Esophagus muscularis mucosa (tissue), 4 donors: ENCODE measurements at regions not wholly inside any gene's neighbourhood (a gene's known extent, or its start where the extent isn't known, plus 50 kb on each side); places are given as distances from the start of the nearest gene placed in this dataset.
"Not testable (repeated sequence)": the region's sequence is repeated elsewhere in the genome, so short reads cannot be mapped to it uniquely, and the experiment has no call there.

ENCODE experiments used
- DNase-seq: peaks from one replicate; pipeline ENCODE4 v3.0.0-alpha.2; 2017; ENCODE audit errors: extremely low spot score
- H3K27ac ChIP-seq, 4 donors: fragments of 200-600 bp; sonication (generic); replicated peaks in 1 of 4; 1 replicate in 3 of 4; 2 replicates in 1 of 4; pipeline ENCODE4 v1.5.1; 2016 to 2019; ENCODE audit warnings: mild to moderate bottlenecking in 1 of 4
- H3K27me3 ChIP-seq, 4 donors: fragments of 200-600 bp; sonication (generic); one replicate each; pipeline versions ENCODE4 v1.5.1 to v1.6.0; 2016 to 2019
- H3K36me3 ChIP-seq, 4 donors: fragments of 200-600 bp; sonication (generic); one replicate each; pipeline ENCODE4 v1.5.1; 2016 to 2019
- H3K4me1 ChIP-seq, 4 donors: fragments of 200-600 bp; sonication (generic); one replicate each; pipeline ENCODE4 v1.5.1; 2016 to 2019
- H3K4me3 ChIP-seq, 4 donors: fragments of 200-600 bp; sonication (generic); 1 replicate in 2 of 4; 2 replicates in 2 of 4; pipeline ENCODE4 v1.5.1; 2016 to 2019; ENCODE audit warnings: mild to moderate bottlenecking in 4 of 4, moderate library complexity in 1 of 4
- H3K9me3 ChIP-seq, 4 donors: fragments of 200-600 bp; sonication (generic); 1 replicate in 3 of 4; 2 replicates in 1 of 4; pipeline ENCODE4 v1.5.1; 2016 to 2019
- EP300 ChIP-seq: sonication (generic); formaldehyde crosslinking; IDR thresholded peaks from one replicate; pipeline ENCODE4 v1.6.1; 2017; ENCODE audit warnings: antibody characterized with exemption
- POLR2A ChIP-seq: fragments of 450-650 bp; IDR thresholded peaks from one replicate; pipeline ENCODE4 v1.6.1; 2017; ENCODE audit warnings: antibody characterized with exemption, moderate library complexity, mild to moderate bottlenecking, low read depth
- POLR2AphosphoS5 ChIP-seq, 2 donors: sonication (generic); formaldehyde crosslinking; IDR thresholded peaks; one replicate each; pipeline ENCODE4 v1.6.1; 2017; ENCODE audit warnings: antibody characterized with exemption in 2 of 2
- WGBS: methylation state at CpG from one replicate; pipeline ENCODE4 v1.1.5; 2018; 5-methylcytosine and 5-hydroxymethylcytosine counted together
- intact Hi-C: fragments of 100-400 bp; cut with DNase I; formaldehyde crosslinking; loops from one replicate; pipeline ENCODE4 v1.15.1; 2023
- TF ChIP-seq, protein P1 (sequence below), 3 experiments: fragments of 200-600 bp in 2 of 3; fragments of 450-650 bp in 1 of 3; sonication (generic) in 2 of 3; IDR thresholded peaks; one replicate each; pipeline ENCODE4 v1.5.1; 2017 to 2019; ENCODE audit warnings: antibody characterized with exemption in 3 of 3, mild to moderate bottlenecking in 2 of 3, moderate library complexity in 1 of 3

DNA sequence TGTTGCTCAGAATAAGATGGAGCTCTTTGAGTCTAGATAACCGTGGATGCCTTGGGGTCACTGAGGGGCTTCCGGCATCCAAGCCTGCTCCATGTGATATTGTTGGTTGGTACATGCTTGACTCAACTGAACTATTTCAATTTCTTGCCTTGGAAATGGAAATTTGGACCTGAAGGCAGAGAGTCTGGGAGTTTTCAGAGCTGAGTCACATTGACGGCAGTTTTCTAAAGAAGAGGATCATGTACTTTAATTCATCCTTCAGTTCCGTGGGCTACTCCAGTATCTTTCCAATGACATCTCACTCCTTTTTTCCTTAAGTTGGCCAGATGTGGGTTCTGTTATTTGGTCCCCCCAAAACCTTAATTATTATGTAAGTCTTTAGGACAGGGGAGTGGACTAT, 100.5 kb downstream of the MFAP3L start:
- H3K4me3 ChIP-seq, result no peak overlapping the region
- 88% methylated on average over 4 of the region's 4 CpGs for WGBS
- TF ChIP-seq POLR2AphosphoS5 (IDR thresholded peaks at IDR 0.05) (no peak), EP300 (no peak), POLR2A (no peak)
- TF ChIP-seq, protein P1, sequence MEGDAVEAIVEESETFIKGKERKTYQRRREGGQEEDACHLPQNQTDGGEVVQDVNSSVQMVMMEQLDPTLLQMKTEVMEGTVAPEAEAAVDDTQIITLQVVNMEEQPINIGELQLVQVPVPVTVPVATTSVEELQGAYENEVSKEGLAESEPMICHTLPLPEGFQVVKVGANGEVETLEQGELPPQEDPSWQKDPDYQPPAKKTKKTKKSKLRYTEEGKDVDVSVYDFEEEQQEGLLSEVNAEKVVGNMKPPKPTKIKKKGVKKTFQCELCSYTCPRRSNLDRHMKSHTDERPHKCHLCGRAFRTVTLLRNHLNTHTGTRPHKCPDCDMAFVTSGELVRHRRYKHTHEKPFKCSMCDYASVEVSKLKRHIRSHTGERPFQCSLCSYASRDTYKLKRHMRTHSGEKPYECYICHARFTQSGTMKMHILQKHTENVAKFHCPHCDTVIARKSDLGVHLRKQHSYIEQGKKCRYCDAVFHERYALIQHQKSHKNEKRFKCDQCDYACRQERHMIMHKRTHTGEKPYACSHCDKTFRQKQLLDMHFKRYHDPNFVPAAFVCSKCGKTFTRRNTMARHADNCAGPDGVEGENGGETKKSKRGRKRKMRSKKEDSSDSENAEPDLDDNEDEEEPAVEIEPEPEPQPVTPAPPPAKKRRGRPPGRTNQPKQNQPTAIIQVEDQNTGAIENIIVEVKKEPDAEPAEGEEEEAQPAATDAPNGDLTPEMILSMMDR (IDR thresholded peaks at IDR 0.05), result no peak
- no peak for DNase-seq
- no peaks in the 10 kb centered on the region for H3K36me3 ChIP-seq
- no peaks in the 10 kb centered on the region for H3K9me3 ChIP-seq
- H3K27me3 ChIP-seq, result no peaks in the 10 kb centered on the region
- H3K4me1 ChIP-seq, result no peaks in the 10 kb centered on the region
- H3K27ac ChIP-seq, result no peak overlapping the region
- intact Hi-C loops, result no loop called here

DNA sequence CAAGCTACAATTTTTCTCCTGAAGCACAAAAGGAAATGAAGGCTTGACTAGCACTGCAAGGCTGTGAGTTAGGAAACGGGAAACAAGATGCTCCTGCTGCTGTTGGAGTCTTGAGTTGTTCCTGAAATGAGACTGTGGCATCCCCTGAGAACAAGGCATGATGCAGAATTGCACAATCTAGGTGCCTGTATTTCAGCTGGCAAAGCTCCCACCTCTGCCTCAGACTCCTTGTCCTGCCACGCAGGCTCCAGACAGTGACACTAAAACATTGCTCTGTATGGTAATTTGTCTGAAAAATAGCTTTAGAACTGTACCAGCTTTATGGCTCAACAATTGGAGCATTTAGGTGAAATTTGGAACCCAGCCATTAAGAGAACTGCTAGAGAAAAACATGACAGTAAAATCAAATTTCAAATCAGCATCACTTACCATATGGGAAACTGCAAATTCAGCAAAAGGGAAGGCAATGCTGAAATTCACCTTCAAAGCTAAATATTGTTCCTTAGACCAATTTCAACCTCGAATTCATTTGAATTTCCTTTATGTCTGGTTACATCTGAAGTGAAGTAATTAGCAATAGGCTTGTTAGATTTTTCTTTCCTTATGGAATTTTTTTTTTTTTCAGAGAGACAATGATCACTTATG, 103.4 kb downstream of the MFAP3L start:
- no peak overlapping the region for H3K27ac ChIP-seq
- no peaks in the 10 kb centered on the region for H3K27me3 ChIP-seq
- no peak for DNase-seq
- H3K4me3 ChIP-seq, result no peak overlapping the region
- 65% methylated on average over 3 of the region's 3 CpGs for WGBS
- H3K4me1 ChIP-seq, result no peaks in the 10 kb centered on the region
- peaks cover 0 to under 1% (median 0%) of the 10 kb centered on the region in 4 donors for H3K9me3 ChIP-seq
- intact Hi-C loops, result no loop called here
- H3K36me3 ChIP-seq, result no peaks in the 10 kb centered on the region
- TF ChIP-seq POLR2A (no peak), EP300 (no peak), POLR2AphosphoS5 (IDR thresholded peaks at IDR 0.05) (no peak)
- TF ChIP-seq, protein P1 (IDR thresholded peaks at IDR 0.05), result no peak

DNA sequence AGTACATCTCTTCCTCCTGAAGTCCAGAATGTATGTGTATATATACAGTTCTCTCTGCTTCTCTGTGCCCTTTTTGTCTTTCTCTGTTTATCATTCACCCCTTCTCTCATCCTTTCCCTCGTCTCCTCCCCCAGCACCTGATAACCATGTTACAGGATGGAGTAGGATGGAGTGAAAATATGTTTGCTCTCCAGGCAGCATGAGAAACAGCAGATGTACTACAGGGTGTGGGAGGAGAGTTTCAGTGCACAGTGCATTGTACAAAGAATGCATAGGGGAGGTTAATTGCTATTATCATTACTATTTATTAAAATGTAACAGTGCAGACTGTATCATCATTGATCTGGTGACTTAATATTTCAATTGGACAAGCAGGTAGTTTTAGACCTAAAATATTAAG, 104.5 kb downstream of the MFAP3L start:
- TF ChIP-seq POLR2A, result no peak
- no peak for TF ChIP-seq EP300
- TF ChIP-seq, protein P1 (IDR thresholded peaks at IDR 0.05), result no peak
- TF ChIP-seq POLR2AphosphoS5 (IDR thresholded peaks at IDR 0.05), result no peak
- Histone ChIP-seq H3K4me3 (no peak overlapping the region), H3K4me1 (no peaks in the 10 kb centered on the region), H3K36me3 (no peaks in the 10 kb centered on the region), H3K27ac (no peak overlapping the region), H3K9me3 (peaks cover 0 to 11% (median 7%) of the 10 kb centered on the region in 4 donors), H3K27me3 (no peaks in the 10 kb centered on the region)
- WGBS, result 32% methylated on average over 1 of the region's 1 CpG
- intact Hi-C loops, result no loop called here
- DNase-seq, result no peak

DNA sequence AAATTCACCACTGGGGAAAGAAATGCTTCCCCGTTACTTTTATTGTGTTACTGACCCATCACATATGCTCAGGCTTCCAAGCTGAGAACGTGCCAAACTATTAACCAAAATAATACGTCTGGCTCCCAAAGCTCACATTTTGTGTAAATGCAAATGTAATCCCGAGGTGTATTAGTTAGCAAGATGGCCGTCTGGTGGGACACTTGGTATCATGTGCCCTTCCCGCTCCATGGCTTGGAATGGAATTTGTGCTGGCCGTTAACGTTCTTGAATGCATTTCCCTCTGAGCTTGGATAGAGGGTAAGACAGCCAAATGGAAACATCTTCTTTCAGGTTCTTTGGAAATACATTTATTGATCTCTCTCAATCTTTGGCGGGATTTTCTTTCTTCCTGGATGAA, 105.0 kb downstream of the MFAP3L start:
- H3K4me3 ChIP-seq, result no peak overlapping the region
- no peaks in the 10 kb centered on the region for H3K36me3 ChIP-seq
- intact Hi-C loops, result no loop called here
- no peak overlapping the region for H3K27ac ChIP-seq
- peaks cover 0 to 13% (median 9%) of the 10 kb centered on the region in 4 donors for H3K9me3 ChIP-seq
- TF ChIP-seq EP300 (no peak), POLR2AphosphoS5 (IDR thresholded peaks at IDR 0.05) (no peak), POLR2A (no peak)
- TF ChIP-seq, protein P1 (IDR thresholded peaks at IDR 0.05), result no peak
- H3K4me1 ChIP-seq, result no peaks in the 10 kb centered on the region
- H3K27me3 ChIP-seq, result no peaks in the 10 kb centered on the region
- DNase-seq, result no peak
- WGBS, result 73% methylated on average over 9 of the region's 9 CpGs

DNA sequence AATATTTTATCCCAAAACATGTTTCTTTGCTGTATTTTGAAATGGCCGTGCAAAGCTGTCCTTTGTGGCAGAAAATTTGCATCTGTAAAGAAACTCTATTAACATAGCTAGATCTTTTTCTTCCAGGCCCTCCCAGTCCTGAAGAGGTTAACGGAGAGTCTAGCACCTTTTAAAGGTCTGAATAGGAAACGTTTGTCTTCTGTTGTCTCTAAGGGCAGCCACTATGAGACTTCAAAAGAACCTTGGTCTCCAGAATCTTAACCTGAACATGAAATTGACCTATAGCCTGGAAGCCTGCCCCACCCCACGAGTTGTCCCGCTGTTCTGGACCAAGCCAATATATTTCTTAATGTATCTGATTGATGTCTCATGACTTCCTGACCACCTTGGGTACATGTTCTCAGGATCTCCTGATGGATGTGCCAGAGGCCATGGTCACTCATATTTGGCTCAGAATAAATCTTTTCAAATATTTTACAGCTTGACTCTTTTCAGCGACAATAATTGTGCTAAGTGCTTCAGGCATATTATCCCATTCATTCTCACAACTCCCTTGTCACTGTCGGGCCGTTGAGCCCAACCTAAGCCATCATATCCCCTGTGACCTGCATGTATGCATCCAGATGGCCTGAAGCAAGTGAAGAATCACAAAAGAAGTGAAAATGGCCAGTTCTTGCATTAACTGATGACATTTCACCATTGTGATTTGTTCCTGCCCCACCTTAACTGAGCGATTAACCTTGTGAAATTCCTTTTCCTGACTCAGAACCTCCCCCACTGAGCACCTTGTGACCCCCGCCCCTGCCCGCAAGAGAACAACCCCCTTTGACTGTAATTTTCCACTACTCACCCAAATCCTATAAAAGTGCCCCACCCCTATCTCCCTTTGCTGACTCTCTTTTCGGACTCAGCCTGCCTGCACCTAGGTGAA, 106.7 kb downstream of the MFAP3L start:
- WGBS, result 75% methylated on average over 12 of the region's 12 CpGs
- H3K36me3 ChIP-seq, H3K27me3 ChIP-seq, H3K4me3 ChIP-seq, H3K4me1 ChIP-seq, DNase-seq, intact Hi-C loops, H3K27ac ChIP-seq: not testable (repeated sequence)
- peaks cover 0 to 13% (median 9%) of the 10 kb centered on the region in 4 donors for H3K9me3 ChIP-seq
